UCSD-AML1 (cell line): ENCODE measurements at regions not wholly inside any gene's neighbourhood (a gene's known extent, or its start where the extent isn't known, plus 50 kb on each side); places are given as distances from the start of the nearest gene placed in this dataset.

Experiments
- DNase-seq: peaks from one replicate; lab custom pipeline; 2025; ENCODE audit not compliant: unreplicated experiment; lab: John Stamatoyannopoulos, UW

GRCh38 chr13:76029088-76029487, 393.0 kb downstream of the LMO7 start:
- DNase-seq = peak; percentile 43

- no peak for DNase-seq
Observed at GRCh38 chr13:76027131-76027530, 391.0 kb downstream of the LMO7 start.

- DNase-seq = no peak
Observed at GRCh38 chr13:76025392-76025791, 389.3 kb downstream of the LMO7 start.

- DNase-seq = no peak
Observed at GRCh38 chr13:76024151-76024550, 388.0 kb downstream of the LMO7 start.

- no peak for DNase-seq
Observed at GRCh38 chr13:76023652-76024051, 387.5 kb downstream of the LMO7 start.

GRCh38 chr13:76020421-76020955, 384.4 kb downstream of the LMO7 start:
- DNase-seq = no peak

GRCh38 chr13:76019421-76020044, 383.4 kb downstream of the LMO7 start:
- peak; percentile 13 for DNase-seq

GRCh38 chr13:76017861-76018556, 381.9 kb downstream of the LMO7 start:
- no peak for DNase-seq

GRCh38 chr13:76016799-76017400, 380.8 kb downstream of the LMO7 start:
- DNase-seq = peak; percentile 7

GRCh38 chr13:76014406-76015318, 378.5 kb downstream of the LMO7 start:
- DNase-seq = no peak

GRCh38 chr13:76012091-76012721, 376.1 kb downstream of the LMO7 start:
- no peak for DNase-seq

- no peak for DNase-seq
Observed at GRCh38 chr13:76009267-76009890, 373.2 kb downstream of the LMO7 start.

- no peak for DNase-seq
Observed at GRCh38 chr13:76004416-76004815, 368.3 kb downstream of the LMO7 start.

- no peak for DNase-seq
Observed at GRCh38 chr13:76000131-76000530, 364.0 kb downstream of the LMO7 start.

GRCh38 chr13:75996582-75996981, 360.5 kb downstream of the LMO7 start:
- no peak for DNase-seq

- no peak for DNase-seq
Observed at GRCh38 chr13:75995966-75996365, 359.8 kb downstream of the LMO7 start.

GRCh38 chr13:75993823-75994222, 357.7 kb downstream of the LMO7 start:
- no peak for DNase-seq

GRCh38 chr13:75993241-75993640, 357.1 kb downstream of the LMO7 start:
- DNase-seq = no peak

- DNase-seq = no peak
Observed at GRCh38 chr13:75986818-75987217, 350.7 kb downstream of the LMO7 start.

GRCh38 chr13:75985132-75985531, 349.0 kb downstream of the LMO7 start:
- no peak for DNase-seq
